H9 (cell line): ENCODE measurements at regions not wholly inside any gene's neighbourhood (a gene's known extent, or its start where the extent isn't known, plus 50 kb on each side); places are given as distances from the start of the nearest gene placed in this dataset.

Experiments
- DNase-seq: peaks from one replicate; pipeline ENCODE4 v3.0.0-alpha.2; 2017
- H2AFZ ChIP-seq: one replicate; pipeline ENCODE4 v1.6.1; 2013; ENCODE audit warnings: mild to moderate bottlenecking, low read length, control low read depth, moderate library complexity
- H2AK5ac ChIP-seq: 2 replicates; pipeline ENCODE4 v1.6.1; 2013; ENCODE audit warnings: low read length, control low read depth, mixed read lengths; ENCODE audit not compliant: insufficient read length
- H2BK120ac ChIP-seq: one replicate; pipeline ENCODE4 v1.6.1; 2013; ENCODE audit warnings: low read depth, mild to moderate bottlenecking, low read length, control low read depth, inconsistent platforms; ENCODE audit not compliant: poor library complexity, severe bottlenecking
- H2BK12ac ChIP-seq: 2 replicates; pipeline ENCODE4 v1.6.1; 2013; ENCODE audit warnings: low read length, control low read depth, mixed read lengths, low read depth; ENCODE audit not compliant: insufficient read length
- H2BK15ac ChIP-seq: 2 replicates; pipeline ENCODE4 v1.6.1; 2013; ENCODE audit warnings: low read depth, low read length, control low read depth
- H2BK20ac ChIP-seq: one replicate; pipeline ENCODE4 v1.6.1; 2013; ENCODE audit warnings: low read depth, mild to moderate bottlenecking, low read length, control low read depth, inconsistent platforms; ENCODE audit not compliant: poor library complexity, severe bottlenecking
- H2BK5ac ChIP-seq: 2 replicates; pipeline ENCODE4 v1.6.1; 2013; ENCODE audit warnings: low read length, control low read depth, mixed read lengths; ENCODE audit not compliant: insufficient read length
- H3K14ac ChIP-seq: 2 replicates; pipeline ENCODE4 v1.6.1; 2013; ENCODE audit warnings: low read length, control low read depth; ENCODE audit not compliant: insufficient read depth
- H3K18ac ChIP-seq: 2 replicates; pipeline ENCODE4 v1.6.1; 2013; ENCODE audit warnings: low read depth, mild to moderate bottlenecking, mixed read lengths, low read length, control low read depth; ENCODE audit not compliant: insufficient read length
- H3K23ac ChIP-seq: 2 replicates; pipeline ENCODE4 v1.6.1; 2013; ENCODE audit warnings: low read length, control low read depth, mixed read lengths, low read depth; ENCODE audit not compliant: insufficient read length
- H3K23me2 ChIP-seq: 2 replicates; pipeline ENCODE4 v1.6.1; 2013; ENCODE audit warnings: low read depth, mild to moderate bottlenecking, mixed read lengths, low read length, control low read depth; ENCODE audit not compliant: insufficient read length, poor library complexity, severe bottlenecking
- H3K27ac ChIP-seq: 2 replicates; pipeline ENCODE4 v1.5.1; 2013; ENCODE audit warnings: low read length, control low read depth, mixed read lengths, low read depth; ENCODE audit not compliant: insufficient read length
- H3K27me3 ChIP-seq: 2 replicates; pipeline ENCODE4 v1.6.1; 2013; ENCODE audit warnings: low read length, control low read depth, inconsistent platforms; ENCODE audit not compliant: insufficient read depth
- H3K4ac ChIP-seq: 2 replicates; pipeline ENCODE4 v1.6.1; 2013; ENCODE audit warnings: low read depth, mild to moderate bottlenecking, control low read depth, inconsistent platforms, low read length, moderate library complexity
- H3K4me1 ChIP-seq: 2 replicates; pipeline ENCODE4 v1.6.1; 2013; ENCODE audit warnings: low read length, control low read depth, inconsistent platforms; ENCODE audit not compliant: insufficient read depth
- H3K4me2 ChIP-seq: 2 replicates; pipeline ENCODE4 v1.6.1; 2013; ENCODE audit warnings: low read length, control low read depth, mixed read lengths; ENCODE audit not compliant: insufficient read length, insufficient read depth
- H3K56ac ChIP-seq: 2 replicates; pipeline ENCODE4 v1.6.1; 2013; ENCODE audit warnings: low read depth, mild to moderate bottlenecking, mixed read lengths, low read length, control low read depth; ENCODE audit not compliant: insufficient read length
- H3K79me1 ChIP-seq: 2 replicates; pipeline ENCODE4 v1.6.1; 2013; ENCODE audit warnings: low read depth, mild to moderate bottlenecking, moderate library complexity, low read length, control low read depth, inconsistent platforms; ENCODE audit not compliant: insufficient read depth, poor library complexity, severe bottlenecking
- H3K79me2 ChIP-seq: 2 replicates; pipeline ENCODE4 v1.6.1; 2013; ENCODE audit warnings: low read length, control low read depth, inconsistent platforms; ENCODE audit not compliant: insufficient read depth
- H3K9ac ChIP-seq: 2 replicates; pipeline ENCODE4 v1.6.1; 2013; ENCODE audit warnings: low read length, control low read depth, mixed read lengths; ENCODE audit not compliant: insufficient read length; ENCODE audit errors: extremely low read depth
- H3K9me3 ChIP-seq: one replicate; pipeline ENCODE4 v1.6.1; 2013; ENCODE audit warnings: low read depth, low read length, inconsistent platforms; ENCODE audit not compliant: control insufficient read depth
- H3T11ph ChIP-seq: one replicate; pipeline ENCODE4 v1.6.1; 2013; ENCODE audit warnings: mild to moderate bottlenecking, low read length, control low read depth, inconsistent platforms
- H4K20me1 ChIP-seq: one replicate; pipeline ENCODE4 v1.6.1; 2013; ENCODE audit not compliant: control insufficient read depth, insufficient read length, insufficient read depth
- H4K5ac ChIP-seq: 2 replicates; pipeline ENCODE4 v1.6.1; 2013; ENCODE audit warnings: low read depth, mild to moderate bottlenecking, mixed read lengths, low read length, control low read depth; ENCODE audit not compliant: insufficient read length
- H4K8ac ChIP-seq: replicated peaks from 2 replicates; pipeline ENCODE4 v1.6.1; 2013; ENCODE audit warnings: low read length, control low read depth, mixed read lengths, low read depth; ENCODE audit not compliant: insufficient read length
- H4K91ac ChIP-seq: 2 replicates; pipeline ENCODE4 v1.6.1; 2013; ENCODE audit warnings: low read depth, mild to moderate bottlenecking, moderate library complexity, mixed read lengths, low read length, control low read depth; ENCODE audit not compliant: insufficient read length
- H3K27ac Mint-ChIP-seq, 3 experiments: 2 replicates in 2 of 3; 3 replicates in 1 of 3; pipeline ENCODE4 v1.8.0; 2020 to 2021; ENCODE audit warnings: mixed read lengths in 3 of 3, mild to moderate bottlenecking in 1 of 3, moderate library complexity in 1 of 3
- H3K27me3 Mint-ChIP-seq: 2 replicates; pipeline ENCODE4 v1.8.0; 2021; ENCODE audit warnings: low read depth, mild to moderate bottlenecking, moderate library complexity, mixed read lengths
- H3K36me3 Mint-ChIP-seq, 3 experiments: 2 replicates in 2 of 3; 3 replicates in 1 of 3; pipeline ENCODE4 v1.8.0; 2020 to 2021; ENCODE audit warnings: low read depth in 3 of 3, mixed read lengths in 3 of 3; ENCODE audit not compliant: insufficient read depth in 1 of 3
- H3K4me1 Mint-ChIP-seq, 2 experiments: 2 replicates each; pipeline ENCODE4 v1.8.0; 2020; ENCODE audit warnings: mixed read lengths in 2 of 2
- H3K4me3 Mint-ChIP-seq, 2 experiments: 2 replicates in 1 of 2; 3 replicates in 1 of 2; pipeline ENCODE4 v1.8.0; 2020 to 2021; ENCODE audit warnings: mild to moderate bottlenecking in 2 of 2, mixed read lengths in 2 of 2, moderate library complexity in 1 of 2
- H3K9me3 Mint-ChIP-seq, 2 experiments: 2 replicates in 1 of 2; 3 replicates in 1 of 2; pipeline ENCODE4 v1.8.0; 2020; ENCODE audit warnings: mild to moderate bottlenecking in 2 of 2, mixed read lengths in 2 of 2, moderate library complexity in 1 of 2
- CTCF ChIP-seq: fragments of 200-600 bp; sonication (generic); conservative IDR thresholded peaks from 3 replicates; pipeline ENCODE4 v1.8.0; 2021; ENCODE audit warnings: antibody characterized with exemption, mild to moderate bottlenecking
- WGBS: extraction: QIAGEN DNeasy Blood & Tissue Kit; methylation state at CpG from one replicate; pipeline ENCODE4 v1.1.7; 2013; ENCODE audit warnings: missing lambda C conversion rate, low lambda C conversion rate, mixed read lengths; ENCODE audit not compliant: insufficient read length; ENCODE audit errors: extremely low coverage; 5-methylcytosine and 5-hydroxymethylcytosine counted together

GRCh38 chr3:82637574-82637973, 876.1 kb upstream of the GBE1 start:
- H3K36me3 Mint-ChIP-seq = peaks cover 2 to 16% (median 2%) of the 10 kb centered on the region in 3 experiments; a peak in 6 of 7 replicates
- no peak for TF ChIP-seq CTCF
- no peak overlapping the region for H2BK5ac ChIP-seq

More at GRCh38 chr3:82637574-82637973, 876.1 kb upstream of the GBE1 start:
- H4K91ac ChIP-seq = no peak overlapping the region
- peaks cover 6% of the 10 kb centered on the region for H3K9me3 ChIP-seq
- H3K23me2 ChIP-seq = no peaks in the 10 kb centered on the region
- no peaks in the 10 kb centered on the region for H3K79me2 ChIP-seq
- no peak overlapping the region for H4K5ac ChIP-seq
- no peak overlapping the region for H3K27ac ChIP-seq
- Mint-ChIP-seq H3K27ac (no peak overlapping the region), H3K4me3 (no peak overlapping the region), H3K9me3 (peaks cover 9 to 15% of the 10 kb centered on the region in 2 experiments), H3K27me3 (no peaks in the 10 kb centered on the region), H3K4me1 (peaks cover 7 to 9% of the 10 kb centered on the region in 2 experiments)
- H2BK120ac ChIP-seq = no peak overlapping the region
- H3T11ph ChIP-seq = no peak overlapping the region
- no peaks in the 10 kb centered on the region for H3K27me3 ChIP-seq
- no peak overlapping the region for H2AK5ac ChIP-seq
- no peak overlapping the region for H2BK12ac ChIP-seq
- H3K9ac ChIP-seq = no peak overlapping the region
- H2BK20ac ChIP-seq = no peak overlapping the region
- H4K8ac ChIP-seq = no peak overlapping the region
- no peaks in the 10 kb centered on the region for H3K4me1 ChIP-seq
- H3K79me1 ChIP-seq = no peaks in the 10 kb centered on the region
- WGBS = no CpG with 5 or more reads among the region's 5 CpGs
- no peak for DNase-seq
- H3K4ac ChIP-seq = no peak overlapping the region
- no peak overlapping the region for H3K56ac ChIP-seq
- H4K20me1 ChIP-seq = no peaks in the 10 kb centered on the region
- H3K23ac ChIP-seq = no peak overlapping the region
- H2BK15ac ChIP-seq = no peak overlapping the region
- no peak overlapping the region for H3K14ac ChIP-seq
- H3K18ac ChIP-seq = no peak overlapping the region
- no peak overlapping the region for H2AFZ ChIP-seq
- H3K4me2 ChIP-seq = no peak overlapping the region
